Upper lobe of left lung (tissue), 6 donors: ENCODE measurements at regions not wholly inside any gene's neighbourhood (a gene's known extent, or its start where the extent isn't known, plus 50 kb on each side); places are given as distances from the start of the nearest gene placed in this dataset.

Experiments
- ATAC-seq, 2 donors: fragments of 200-7000 bp; cut with Tn5 transposase; one replicate each; pipeline ENCODE4 v1.9.1; 2022; ENCODE audit warnings: mild to moderate bottlenecking in 2 of 2, moderate library complexity in 2 of 2; ENCODE audit not compliant: low FRiP score in 2 of 2
- DNase-seq, 2 donors: peaks; one replicate each; pipeline ENCODE4 v3.0.0-alpha.2; 2019 to 2020
- H3K27ac ChIP-seq, 4 donors: fragments of 200-600 bp; sonication (generic); one replicate each; pipeline ENCODE4 v1.5.1; 2016 to 2019
- H3K27me3 ChIP-seq, 4 donors: fragments of 200-600 bp; sonication (generic); one replicate each; pipeline ENCODE4 v1.5.1; 2017 to 2019
- H3K36me3 ChIP-seq, 4 donors: fragments of 200-600 bp; sonication (generic); one replicate each; pipeline ENCODE4 v1.5.1; 2016 to 2019
- H3K4me1 ChIP-seq, 4 donors: fragments of 200-600 bp; sonication (generic); one replicate each; pipeline ENCODE4 v1.5.1; 2018 to 2019
- H3K4me3 ChIP-seq, 4 donors: fragments of 200-600 bp; sonication (generic); one replicate each; pipeline ENCODE4 v1.5.1; 2017 to 2019; ENCODE audit warnings: mild to moderate bottlenecking in 2 of 4, moderate library complexity in 1 of 4
- H3K9me3 ChIP-seq, 4 donors: fragments of 200-600 bp; sonication (generic); one replicate each; pipeline ENCODE4 v1.5.1; 2018 to 2019
- CTCF ChIP-seq, 6 experiments: fragments of 450-650 bp in 4 of 6; fragments of 200-600 bp in 2 of 6; sonication (generic) in 2 of 6; IDR thresholded peaks; one replicate each; pipeline ENCODE4 v1.5.1; 2016 to 2019; ENCODE audit warnings: antibody characterized with exemption in 6 of 6
- EP300 ChIP-seq, 4 donors: sonication (generic); formaldehyde crosslinking; IDR thresholded peaks; one replicate each; pipeline ENCODE4 v1.5.1; 2017; ENCODE audit warnings: antibody characterized with exemption in 4 of 4, control low read depth in 2 of 4
- POLR2A ChIP-seq, 4 donors: fragments of 450-650 bp; IDR thresholded peaks; one replicate each; pipeline ENCODE4 v1.5.1; 2016 to 2017; ENCODE audit warnings: antibody characterized with exemption in 4 of 4, mild to moderate bottlenecking in 2 of 4
- POLR2AphosphoS5 ChIP-seq, 2 donors: sonication (generic); formaldehyde crosslinking; IDR thresholded peaks; one replicate each; pipeline ENCODE4 v1.5.1; 2017; ENCODE audit warnings: antibody characterized with exemption in 2 of 2
- WGBS, 2 donors: methylation state at CpG; one replicate each; pipeline ENCODE4 v1.1.5; 2017 to 2018; 5-methylcytosine and 5-hydroxymethylcytosine counted together
- donor health status: DM: no; HTN: no; CAD: no; lungs with moderate emphysema.
- donor health status: DM: no; HTN: yes; CAD: no; lungs with severe emphysema.

GRCh38 chr1:209046058-209046417 is 537.5 kb upstream of the CAMK1G start:
- 63 to 67% methylated on average over 1 of the region's 1 CpG for WGBS, 2 donors
- DNase-seq = no peak
- peak overlapping the region in 1 of 4 donors; percentile 55 for H3K27ac ChIP-seq

GRCh38 chr1:209046935-209047334 is 536.6 kb upstream of the CAMK1G start:
- DNase-seq = no peak
- Histone ChIP-seq H3K4me3 (no peak overlapping the region), H3K36me3 (no peaks in the 10 kb centered on the region), H3K4me1 (peaks cover 0 to 5% (median 0%) of the 10 kb centered on the region in 4 donors), H3K27me3 (no peaks in the 10 kb centered on the region), H3K27ac (no peak overlapping the region), H3K9me3 (no peaks in the 10 kb centered on the region)
- 85% methylated on average over 4 of the region's 4 CpGs for WGBS, 2 donors
- TF ChIP-seq POLR2AphosphoS5 (IDR thresholded peaks at IDR 0.05) = no peak
- no peak for TF ChIP-seq CTCF (IDR thresholded peaks at IDR 0.05)
- no peak for TF ChIP-seq POLR2A (IDR thresholded peaks at IDR 0.05)
- TF ChIP-seq EP300 (IDR thresholded peaks at IDR 0.05) = no peak
- no peak for ATAC-seq

More at GRCh38 chr1:209046058-209046417, 537.5 kb upstream of the CAMK1G start:
- Histone ChIP-seq H3K27me3 (no peaks in the 10 kb centered on the region), H3K36me3 (no peaks in the 10 kb centered on the region), H3K9me3 (no peaks in the 10 kb centered on the region), H3K4me3 (no peak overlapping the region), H3K4me1 (peaks cover 0 to 5% (median 0%) of the 10 kb centered on the region in 4 donors)
- TF ChIP-seq CTCF (IDR thresholded peaks at IDR 0.05) = no peak
- no peak for TF ChIP-seq EP300 (IDR thresholded peaks at IDR 0.05)
- TF ChIP-seq POLR2A (IDR thresholded peaks at IDR 0.05) = no peak
- TF ChIP-seq POLR2AphosphoS5 (IDR thresholded peaks at IDR 0.05) = no peak
- ATAC-seq = no peak

- Histone ChIP-seq H3K27me3 (no peaks in the 10 kb centered on the region), H3K36me3 (no peaks in the 10 kb centered on the region), H3K9me3 (no peaks in the 10 kb centered on the region), H3K4me1 (peaks cover 0 to 5% (median 0%) of the 10 kb centered on the region in 4 donors), H3K4me3 (no peak overlapping the region), H3K27ac (no peak overlapping the region)
- 51 to 53% methylated on average over 5 of the region's 5 CpGs for WGBS, 2 donors
- no peak for ATAC-seq
- TF ChIP-seq POLR2A (IDR thresholded peaks at IDR 0.05) (no peak), EP300 (IDR thresholded peaks at IDR 0.05) (no peak), CTCF (IDR thresholded peaks at IDR 0.05) (no peak), POLR2AphosphoS5 (IDR thresholded peaks at IDR 0.05) (no peak)
- no peak for DNase-seq
Measured at GRCh38 chr1:209048941-209049669, 534.4 kb upstream of the CAMK1G start.

GRCh38 chr1:209051570-209051969 is 531.9 kb upstream of the CAMK1G start:
- Histone ChIP-seq H3K27me3 (no peaks in the 10 kb centered on the region), H3K27ac (no peak overlapping the region), H3K36me3 (no peaks in the 10 kb centered on the region), H3K9me3 (no peaks in the 10 kb centered on the region), H3K4me3 (no peak overlapping the region), H3K4me1 (no peaks in the 10 kb centered on the region)
- ATAC-seq = peak in 1 of 2 donors; percentile 52
- TF ChIP-seq POLR2A (IDR thresholded peaks at IDR 0.05) (no peak), POLR2AphosphoS5 (IDR thresholded peaks at IDR 0.05) (no peak)
- 90 to 100% methylated on average over 1 to 4 of the region's 4 CpGs for WGBS, 2 donors
- no peak for DNase-seq

- no peak overlapping the region for H3K4me3 ChIP-seq
- no peak overlapping the region for H3K27ac ChIP-seq
- peaks cover 0 to 3% (median 0%) of the 10 kb centered on the region in 4 donors for H3K9me3 ChIP-seq
- no peak for TF ChIP-seq POLR2A (IDR thresholded peaks at IDR 0.05)
- TF ChIP-seq CTCF (IDR thresholded peaks at IDR 0.05) = no peak
- no peak for TF ChIP-seq POLR2AphosphoS5 (IDR thresholded peaks at IDR 0.05)
- no peak for TF ChIP-seq EP300 (IDR thresholded peaks at IDR 0.05)
- H3K36me3 ChIP-seq = no peaks in the 10 kb centered on the region
- no peak for ATAC-seq
- DNase-seq = no peak
- WGBS, 2 donors = 73 to 88% methylated on average over 2 of the region's 2 CpGs
- H3K4me1 ChIP-seq = no peaks in the 10 kb centered on the region
- no peaks in the 10 kb centered on the region for H3K27me3 ChIP-seq
Measured at GRCh38 chr1:209053587-209053986, 529.9 kb upstream of the CAMK1G start.
